Central memory CD8-positive, alpha-beta T cell (primary cell): ENCODE measurements at regions not wholly inside any gene's neighbourhood (a gene's known extent, or its start where the extent isn't known, plus 50 kb on each side); places are given as distances from the start of the nearest gene placed in this dataset.
"Not testable (repeated sequence)": the region's sequence is repeated elsewhere in the genome, so short reads cannot be mapped to it uniquely, and the experiment has no call there.

Experiments
- ATAC-seq: fragments of 150-1000 bp; cut with Tn5 transposase; replicated peaks from 2 replicates; pipeline ENCODE4 v1.10.0; 2022; ENCODE audit warnings: mild to moderate bottlenecking, moderate FRiP score, moderate number of reproducible peaks; ENCODE audit not compliant: poor library complexity, severe bottlenecking; ENCODE audit errors: extremely low read depth
- DNase-seq, 2 donors: peaks; one replicate each; pipeline ENCODE4 v3.0.0; 2021; ENCODE audit warnings: low spot score in 2 of 2
- H3K27ac Mint-ChIP-seq: one replicate; pipeline ENCODE4 v1.8.0; 2022; ENCODE audit warnings: low read depth, mild to moderate bottlenecking, moderate library complexity, mixed read lengths
- H3K27me3 Mint-ChIP-seq: one replicate; pipeline ENCODE4 v1.8.0; 2022; ENCODE audit warnings: mixed read lengths
- H3K36me3 Mint-ChIP-seq: one replicate; pipeline ENCODE4 v1.8.0; 2022; ENCODE audit warnings: mild to moderate bottlenecking, moderate library complexity, mixed read lengths; ENCODE audit not compliant: insufficient read depth
- H3K4me1 Mint-ChIP-seq: one replicate; pipeline ENCODE4 v1.8.0; 2022; ENCODE audit warnings: mixed read lengths
- H3K4me3 Mint-ChIP-seq: one replicate; pipeline ENCODE4 v1.8.0; 2022; ENCODE audit warnings: mild to moderate bottlenecking, moderate library complexity, mixed read lengths
- H3K9me3 Mint-ChIP-seq: one replicate; pipeline ENCODE4 v1.8.0; 2022; ENCODE audit warnings: mixed read lengths

DNA sequence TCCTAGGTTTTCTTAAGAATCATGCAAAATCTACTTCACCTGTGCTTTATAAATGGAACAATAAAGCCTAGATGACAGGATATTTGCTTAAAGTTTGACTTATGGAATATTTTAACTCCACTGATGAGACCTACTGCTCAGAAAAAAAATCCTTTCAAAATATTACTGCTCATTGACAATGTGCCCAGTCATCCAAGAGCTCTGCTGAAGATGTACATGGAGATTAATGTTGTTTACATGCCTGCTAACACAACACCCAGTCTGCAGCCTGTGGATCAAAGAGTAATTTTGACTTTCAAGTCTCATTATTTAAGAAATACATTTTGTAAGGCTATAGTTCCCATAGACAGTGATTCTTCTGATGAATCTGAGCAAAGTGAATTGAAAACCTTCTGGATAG lies 889.6 kb downstream of the CDH18 start:
- Mint-ChIP-seq H3K36me3 (no peaks in the 10 kb centered on the region), H3K4me3 (no peak overlapping the region), H3K4me1 (no peaks in the 10 kb centered on the region), H3K9me3 (peaks cover 15% of the 10 kb centered on the region), H3K27ac (no peak overlapping the region), H3K27me3 (no peaks in the 10 kb centered on the region)
- DNase-seq (no peak), ATAC-seq (no peak)

DNA sequence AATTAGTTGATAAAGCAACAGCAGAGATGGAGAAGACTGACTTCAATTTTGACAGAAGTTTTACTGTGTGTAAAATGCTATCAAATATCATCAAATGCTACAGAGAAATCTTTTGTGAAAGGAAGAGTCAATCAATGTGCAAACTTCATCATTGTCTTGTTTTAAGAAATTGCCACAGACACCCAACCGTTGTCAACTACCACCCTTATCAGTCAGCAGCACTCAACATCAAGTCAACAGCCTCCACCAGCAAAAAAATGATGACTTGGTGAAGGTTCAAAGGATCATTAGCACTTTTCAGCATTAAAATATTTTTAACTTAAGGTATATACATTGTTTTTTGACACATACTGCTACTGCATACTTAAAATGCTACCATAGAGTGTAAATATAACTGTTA lies 888.8 kb downstream of the CDH18 start:
- no peaks in the 10 kb centered on the region for H3K27me3 Mint-ChIP-seq
- H3K4me3 Mint-ChIP-seq, result no peak overlapping the region
- H3K4me1 Mint-ChIP-seq, result no peaks in the 10 kb centered on the region
- no peak overlapping the region for H3K27ac Mint-ChIP-seq
- no peaks in the 10 kb centered on the region for H3K36me3 Mint-ChIP-seq
- no peak for ATAC-seq
- no peak for DNase-seq
- peaks cover 15% of the 10 kb centered on the region for H3K9me3 Mint-ChIP-seq

DNA sequence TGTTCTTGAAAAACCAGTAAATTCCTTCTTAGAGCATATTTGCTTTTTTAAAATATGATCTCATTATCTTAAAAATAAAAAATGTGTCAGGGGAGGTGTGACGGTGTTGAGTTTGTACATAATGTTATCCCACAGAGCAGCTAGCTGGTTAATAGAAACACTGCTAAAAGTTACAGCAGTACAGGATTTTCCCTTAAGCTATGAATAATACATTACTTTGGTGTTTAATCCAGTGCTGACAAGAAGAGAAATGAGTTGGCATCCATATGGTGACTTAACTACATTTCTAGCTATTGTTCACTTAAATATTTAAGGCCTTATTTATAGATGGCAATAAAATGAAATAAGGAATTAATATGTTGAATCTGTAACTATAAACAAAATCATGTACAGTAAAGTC lies 883.1 kb downstream of the CDH18 start:
- H3K27me3 Mint-ChIP-seq, result no peaks in the 10 kb centered on the region

DNA sequence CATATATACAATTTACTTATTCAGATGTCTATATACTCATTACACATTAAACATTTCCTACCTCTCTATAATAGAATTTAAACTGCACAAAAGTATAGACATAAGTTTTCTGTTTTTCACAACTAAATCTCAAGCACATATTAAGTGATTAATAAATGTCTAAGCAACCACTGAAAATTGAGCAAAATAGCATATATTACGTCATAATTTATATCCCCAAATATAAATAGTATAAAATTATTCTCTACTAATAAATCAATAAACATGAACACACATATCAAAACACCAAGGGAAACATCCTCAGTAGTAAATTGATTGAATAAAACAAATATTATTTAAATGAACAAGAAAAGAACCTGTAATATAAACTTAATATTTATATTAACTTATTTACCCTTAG lies 865.1 kb downstream of the CDH18 start:
- no peak for ATAC-seq
- H3K9me3 Mint-ChIP-seq, result peaks cover 30% of the 10 kb centered on the region
- H3K27ac Mint-ChIP-seq, result no peak overlapping the region

More for the DNA sequence above, 883.1 kb downstream of the CDH18 start:
- peaks cover 26% of the 10 kb centered on the region for H3K9me3 Mint-ChIP-seq
- no peak overlapping the region for H3K4me3 Mint-ChIP-seq
- no peak for ATAC-seq
- H3K27ac Mint-ChIP-seq, result no peak overlapping the region
- no peaks in the 10 kb centered on the region for H3K4me1 Mint-ChIP-seq
- no peaks in the 10 kb centered on the region for H3K36me3 Mint-ChIP-seq
- no peak for DNase-seq

DNA sequence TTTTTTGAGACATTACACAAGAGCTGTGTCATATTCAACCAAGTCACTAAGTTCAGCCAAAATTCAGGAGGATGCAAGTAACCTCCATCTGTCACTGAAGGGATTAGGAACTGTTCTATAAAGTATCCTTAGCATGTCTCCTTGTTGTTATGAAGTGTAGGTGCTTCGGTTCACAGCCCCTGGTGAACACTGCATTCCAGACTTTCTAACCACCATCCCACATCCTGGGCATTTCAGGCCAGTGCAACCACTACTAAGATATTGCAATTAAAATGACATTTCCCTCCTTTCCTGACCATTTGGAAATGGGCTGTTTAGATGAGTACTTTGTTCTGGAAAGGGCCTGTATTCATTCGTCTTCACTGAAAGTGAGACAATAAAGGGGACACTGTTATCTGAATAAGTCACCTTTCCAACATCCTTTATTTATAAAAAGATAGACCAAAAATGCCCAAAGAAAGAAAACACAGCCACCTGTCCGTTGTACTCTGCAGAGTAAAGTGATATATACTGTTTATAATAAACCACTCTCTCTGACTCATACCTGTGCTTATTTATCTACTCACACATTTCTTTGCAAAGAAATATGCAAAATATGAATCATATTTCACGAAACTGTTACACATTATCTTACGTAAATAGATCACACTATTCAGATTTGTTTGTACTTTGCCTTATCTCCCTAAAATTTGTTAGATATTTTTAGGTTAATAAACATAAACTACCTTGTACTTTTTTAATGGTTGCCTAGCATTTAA lies 861.9 kb downstream of the CDH18 start:
- no peak for DNase-seq
- H3K36me3 Mint-ChIP-seq, result peaks cover 1% of the 10 kb centered on the region
- no peaks in the 10 kb centered on the region for H3K27me3 Mint-ChIP-seq
- no peak for ATAC-seq
- no peaks in the 10 kb centered on the region for H3K4me1 Mint-ChIP-seq
- no peak overlapping the region for H3K4me3 Mint-ChIP-seq
- peaks cover 16% of the 10 kb centered on the region for H3K9me3 Mint-ChIP-seq
- no peak overlapping the region for H3K27ac Mint-ChIP-seq

More for the DNA sequence above, 865.1 kb downstream of the CDH18 start:
- H3K27me3 Mint-ChIP-seq, result no peaks in the 10 kb centered on the region
- no peaks in the 10 kb centered on the region for H3K36me3 Mint-ChIP-seq
- H3K4me1 Mint-ChIP-seq, result no peaks in the 10 kb centered on the region
- no peak for DNase-seq
- no peak overlapping the region for H3K4me3 Mint-ChIP-seq

DNA sequence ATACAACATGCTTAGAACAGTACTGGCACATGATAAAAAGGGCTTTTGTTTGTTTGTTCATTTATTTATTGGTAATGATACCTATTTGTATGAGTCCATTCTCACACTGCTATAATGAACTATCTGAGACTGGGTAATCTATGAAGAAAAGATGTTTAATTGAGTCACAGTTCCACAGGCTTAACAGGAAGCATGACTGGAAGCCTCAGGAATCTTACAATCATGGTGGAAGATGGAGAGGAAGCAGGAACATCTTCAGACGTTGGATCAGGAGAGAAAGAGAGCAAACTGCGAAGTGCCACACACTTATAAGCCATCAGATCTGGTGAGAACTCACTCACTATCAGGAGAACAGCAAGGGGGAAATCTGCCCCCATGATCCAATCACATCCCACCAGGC lies 847.7 kb downstream of the CDH18 start:
- DNase-seq (no peak), ATAC-seq (no peak)
- Mint-ChIP-seq H3K4me3 (no peak overlapping the region), H3K27ac (no peak overlapping the region), H3K9me3 (peaks cover 20% of the 10 kb centered on the region), H3K4me1 (no peaks in the 10 kb centered on the region), H3K27me3 (no peaks in the 10 kb centered on the region), H3K36me3 (no peaks in the 10 kb centered on the region)

DNA sequence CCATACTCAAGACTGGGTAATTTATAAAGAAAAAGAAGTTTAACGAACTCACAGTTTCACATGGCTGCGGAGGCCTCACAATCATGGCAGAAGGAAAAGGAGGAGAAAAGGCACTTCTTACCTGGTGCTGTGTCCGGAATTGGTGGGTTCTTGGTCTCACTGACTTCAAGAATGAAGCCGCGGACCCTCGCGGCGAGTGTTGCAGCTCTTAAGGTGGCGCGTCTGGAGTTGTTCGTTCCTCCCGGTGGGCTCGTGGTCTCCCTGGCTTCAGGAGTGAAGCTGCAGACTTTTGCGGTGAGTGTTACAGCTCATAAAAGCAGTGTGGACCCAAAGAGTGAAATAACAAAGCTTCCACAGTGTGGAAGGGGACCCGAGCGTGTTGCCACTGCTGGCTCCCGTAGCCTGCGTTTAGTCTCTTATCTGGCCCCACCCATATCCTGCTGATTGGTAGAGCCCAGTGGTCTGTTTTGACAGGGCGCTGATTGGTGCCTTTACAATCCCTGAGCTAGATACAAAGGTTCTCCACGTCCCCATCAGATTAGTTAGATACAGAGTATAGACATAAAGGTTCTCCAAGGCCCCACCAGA lies 846.0 kb downstream of the CDH18 start:
- H3K4me3 Mint-ChIP-seq, DNase-seq: not testable (repeated sequence)

DNA sequence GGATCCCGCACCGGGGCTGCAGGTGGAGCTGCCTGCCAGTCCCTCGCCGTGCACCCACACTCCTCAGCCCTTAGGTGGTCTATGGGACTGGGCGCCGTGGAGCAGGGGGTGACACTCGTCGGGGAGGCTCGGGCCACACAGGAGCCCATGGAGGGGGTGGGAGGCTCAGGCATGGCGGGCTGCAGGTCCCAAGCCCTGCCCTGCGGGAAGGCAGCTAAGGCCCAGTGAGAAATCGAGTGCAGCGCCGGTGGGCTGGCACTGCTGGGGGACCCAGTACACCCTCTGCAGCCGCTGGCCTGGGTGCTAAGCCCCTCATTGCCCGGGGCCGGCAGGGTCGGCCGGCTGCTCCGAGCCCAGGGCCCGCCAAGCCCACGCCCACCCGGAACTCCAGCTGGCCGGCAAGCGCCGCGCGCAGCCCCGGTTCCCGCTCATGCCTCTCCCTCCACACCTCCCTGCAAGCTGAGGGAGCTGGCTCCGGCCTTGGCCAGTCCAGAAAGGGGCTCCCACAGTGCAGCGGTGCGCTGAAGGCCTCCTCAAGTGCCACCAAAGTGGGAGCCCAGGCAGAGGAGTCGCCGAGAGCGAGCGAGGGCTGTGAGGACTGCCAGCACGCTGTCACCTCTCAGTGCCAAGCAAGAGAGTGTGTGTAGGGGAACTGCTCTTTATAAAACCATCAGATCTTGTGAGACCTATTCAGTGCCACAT lies 845.1 kb downstream of the CDH18 start:
- not testable (repeated sequence) for H3K4me3 Mint-ChIP-seq, H3K36me3 Mint-ChIP-seq, H3K27me3 Mint-ChIP-seq, ATAC-seq, DNase-seq, H3K4me1 Mint-ChIP-seq, H3K27ac Mint-ChIP-seq
- H3K9me3 Mint-ChIP-seq, result peaks cover 16% of the 10 kb centered on the region

More for the DNA sequence above, 846.0 kb downstream of the CDH18 start:
- not testable (repeated sequence) for H3K4me1 Mint-ChIP-seq, H3K27ac Mint-ChIP-seq, H3K36me3 Mint-ChIP-seq, ATAC-seq, H3K27me3 Mint-ChIP-seq
- H3K9me3 Mint-ChIP-seq, result peaks cover 16% of the 10 kb centered on the region

DNA sequence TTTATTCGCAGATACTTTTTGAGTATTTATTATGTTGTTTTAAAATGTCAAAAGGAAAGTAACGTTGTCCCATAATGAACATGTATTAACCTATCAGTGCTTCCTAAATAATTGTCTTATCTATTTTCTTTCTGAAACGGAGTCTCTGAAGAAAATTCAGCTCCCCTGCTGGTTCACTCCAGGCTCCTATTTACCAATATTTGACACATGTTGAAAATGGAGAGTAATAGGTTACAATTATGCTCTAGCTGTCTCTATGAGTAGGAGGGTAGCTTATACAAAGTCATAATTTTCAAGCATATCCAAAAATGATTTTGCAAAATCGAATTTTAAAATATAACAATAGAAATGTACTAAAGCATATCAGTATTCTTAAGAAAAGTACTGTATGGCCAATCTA lies 844.1 kb downstream of the CDH18 start:
- peaks cover 16% of the 10 kb centered on the region for H3K9me3 Mint-ChIP-seq
- no peaks in the 10 kb centered on the region for H3K36me3 Mint-ChIP-seq
- ATAC-seq (no peak), DNase-seq (no peak)
- H3K4me1 Mint-ChIP-seq, result no peaks in the 10 kb centered on the region
- H3K4me3 Mint-ChIP-seq, result no peak overlapping the region
- H3K27me3 Mint-ChIP-seq, result no peaks in the 10 kb centered on the region
- no peak overlapping the region for H3K27ac Mint-ChIP-seq

DNA sequence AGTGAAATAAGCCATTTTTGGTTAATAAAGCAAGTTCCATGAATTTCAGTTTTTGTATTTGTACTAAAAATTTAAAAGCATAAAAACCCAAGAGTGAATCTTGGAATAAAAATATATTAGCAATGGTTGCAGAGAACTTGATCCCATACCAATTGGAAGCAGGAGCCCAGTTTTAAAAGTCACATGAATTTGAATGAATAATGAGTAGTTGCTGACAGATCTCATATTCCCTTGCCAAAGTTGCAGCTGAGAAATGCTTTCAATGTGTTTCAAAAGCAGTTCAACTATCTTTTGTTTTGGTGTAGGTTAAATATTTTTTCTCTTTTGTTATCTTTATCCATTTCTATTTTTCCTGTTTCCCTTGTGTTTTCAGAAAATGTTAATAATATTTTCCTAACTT lies 818.6 kb downstream of the CDH18 start:
- ATAC-seq (no peak), DNase-seq (no peak)
- no peaks in the 10 kb centered on the region for H3K36me3 Mint-ChIP-seq
- H3K4me1 Mint-ChIP-seq, result no peaks in the 10 kb centered on the region
- no peaks in the 10 kb centered on the region for H3K27me3 Mint-ChIP-seq
- no peaks in the 10 kb centered on the region for H3K9me3 Mint-ChIP-seq
- no peak overlapping the region for H3K27ac Mint-ChIP-seq
- H3K4me3 Mint-ChIP-seq, result no peak overlapping the region

DNA sequence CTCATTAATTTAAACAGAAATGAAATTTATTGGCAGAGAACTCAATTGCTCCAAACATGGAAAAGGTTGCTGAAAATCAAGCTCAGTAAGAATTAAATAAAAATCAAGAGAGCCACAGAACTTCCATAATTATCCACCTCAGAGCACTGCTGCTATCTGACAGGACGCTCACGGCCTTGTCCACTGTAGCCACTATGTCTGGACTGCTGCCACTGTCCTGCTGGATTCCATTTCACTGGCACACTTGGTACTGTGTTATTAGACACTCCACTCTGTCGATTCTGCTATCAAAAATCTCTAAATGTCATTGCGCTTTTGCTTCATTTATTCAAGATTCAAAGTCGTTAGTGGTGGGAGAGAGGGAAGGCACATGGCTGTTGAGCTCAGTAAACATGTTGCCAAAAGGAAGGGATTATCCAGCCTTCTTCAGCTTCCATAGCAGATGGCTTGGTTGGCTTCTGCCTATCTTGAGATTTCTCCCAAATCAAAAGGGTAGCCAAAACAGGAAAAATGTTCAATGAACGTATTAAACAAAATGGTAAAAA lies 815.0 kb downstream of the CDH18 start:
- DNase-seq (no peak), ATAC-seq (no peak)
- Mint-ChIP-seq H3K9me3 (no peaks in the 10 kb centered on the region), H3K4me1 (no peaks in the 10 kb centered on the region), H3K36me3 (no peaks in the 10 kb centered on the region), H3K4me3 (no peak overlapping the region), H3K27ac (no peak overlapping the region), H3K27me3 (no peaks in the 10 kb centered on the region)

DNA sequence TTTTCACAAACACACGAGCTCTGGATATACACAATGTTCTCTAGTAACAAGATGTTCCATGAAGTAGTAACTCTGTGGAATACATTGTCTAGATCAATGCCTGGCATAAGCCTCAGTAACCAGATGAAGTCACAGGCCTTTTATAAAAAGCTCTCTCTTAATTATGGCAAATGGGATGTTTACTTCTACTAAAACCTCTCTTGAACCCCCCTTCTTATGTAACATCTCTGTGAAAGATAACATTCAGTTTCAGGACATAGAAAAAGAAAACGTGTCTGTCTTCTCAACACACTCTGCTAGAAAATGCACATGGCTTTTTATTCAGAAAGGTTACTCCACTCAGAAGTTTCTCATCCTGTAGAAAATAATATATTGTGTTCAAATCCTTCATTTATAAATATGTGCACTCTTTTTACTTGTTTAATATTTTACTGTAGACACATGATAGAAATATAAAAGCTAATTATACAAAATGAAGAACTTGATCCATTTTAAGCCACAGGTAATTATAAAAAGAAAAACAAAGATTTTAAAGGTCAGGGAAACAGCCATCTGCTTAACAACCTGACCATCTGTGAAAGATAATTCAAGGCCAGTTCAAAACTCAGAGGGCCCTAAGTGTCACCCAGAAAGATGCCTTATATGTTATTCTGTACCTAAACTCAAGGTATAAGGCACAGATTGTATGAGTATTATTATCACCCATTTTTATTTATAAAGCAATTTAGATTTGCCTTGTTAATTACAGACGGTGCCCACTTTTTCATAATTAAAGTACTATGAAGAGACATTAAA lies 812.0 kb downstream of the CDH18 start:
- Mint-ChIP-seq H3K4me1 (no peaks in the 10 kb centered on the region), H3K27ac (no peak overlapping the region), H3K27me3 (no peaks in the 10 kb centered on the region), H3K36me3 (no peaks in the 10 kb centered on the region), H3K9me3 (no peaks in the 10 kb centered on the region), H3K4me3 (no peak overlapping the region)
- ATAC-seq (no peak), DNase-seq (no peak)
